ENCODE measurements at regions not wholly inside any gene's neighbourhood (a gene's known extent, or its start where the extent isn't known, plus 50 kb on each side); places are given as distances from the start of the nearest gene placed in this dataset.
A peak's percentile ranks its signal among the peaks of the same experiment; 100 is the strongest.
"Not testable (repeated sequence)": the region's sequence is repeated elsewhere in the genome, so short reads cannot be mapped to it uniquely, and the experiment has no call there.

DNA sequence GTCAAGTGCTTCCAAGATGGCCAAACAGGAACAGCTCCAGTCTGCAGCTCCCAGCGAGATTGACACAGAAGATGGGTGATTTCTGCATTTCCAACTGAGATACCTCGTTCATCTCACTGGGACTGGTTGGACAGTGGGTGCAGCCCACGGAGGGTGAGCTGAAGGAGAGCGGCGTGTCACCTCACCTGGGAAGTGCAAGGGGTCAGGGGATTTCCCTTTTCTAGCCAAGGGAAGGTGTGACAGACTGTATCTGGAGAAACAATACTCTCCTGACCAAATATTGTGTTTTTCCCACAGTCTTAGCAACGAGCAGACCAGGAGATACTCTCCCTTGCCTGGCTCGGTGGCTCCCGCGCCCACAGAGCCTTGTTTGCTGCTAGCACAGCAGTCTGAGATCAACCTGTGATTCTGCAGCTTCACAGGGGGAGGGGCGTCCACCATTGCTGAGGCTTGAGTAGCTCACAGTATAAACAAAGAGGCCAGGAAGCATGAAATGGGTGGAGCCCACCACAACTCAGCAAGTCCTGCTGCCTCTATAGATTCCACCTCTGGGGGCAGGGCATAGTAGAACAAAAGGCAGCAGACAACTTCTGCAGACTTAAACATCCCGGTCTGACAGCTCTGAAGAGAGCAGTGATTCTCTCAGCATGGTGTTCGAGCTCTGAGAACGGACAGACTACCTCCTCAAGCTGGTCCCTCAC, 293.5 kb upstream of the SUCLG2 start:
- DNase-seq (ENCODE audit: low spot score): no peak

DNA sequence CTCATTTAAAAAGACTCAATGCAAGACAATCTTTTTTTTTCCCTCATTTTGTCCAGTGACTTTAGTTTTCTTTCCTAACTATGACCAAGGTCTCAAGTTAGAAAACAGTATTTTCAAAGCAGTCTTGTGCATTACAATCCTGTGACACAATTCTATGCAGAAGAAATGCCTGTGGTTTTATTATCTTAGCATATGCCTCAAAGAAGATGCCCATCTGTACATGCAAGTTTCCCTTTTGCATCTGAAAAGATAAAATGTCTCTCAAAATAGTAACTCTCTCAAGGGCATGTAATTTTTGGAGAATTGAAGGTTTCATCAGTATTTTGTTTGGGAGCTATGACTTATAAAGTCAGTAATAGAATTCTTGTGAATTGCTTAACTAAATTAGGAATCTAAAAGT, 292.0 kb upstream of the SUCLG2 start:
- DNase-seq (ENCODE audit: low spot score): no peak

DNA sequence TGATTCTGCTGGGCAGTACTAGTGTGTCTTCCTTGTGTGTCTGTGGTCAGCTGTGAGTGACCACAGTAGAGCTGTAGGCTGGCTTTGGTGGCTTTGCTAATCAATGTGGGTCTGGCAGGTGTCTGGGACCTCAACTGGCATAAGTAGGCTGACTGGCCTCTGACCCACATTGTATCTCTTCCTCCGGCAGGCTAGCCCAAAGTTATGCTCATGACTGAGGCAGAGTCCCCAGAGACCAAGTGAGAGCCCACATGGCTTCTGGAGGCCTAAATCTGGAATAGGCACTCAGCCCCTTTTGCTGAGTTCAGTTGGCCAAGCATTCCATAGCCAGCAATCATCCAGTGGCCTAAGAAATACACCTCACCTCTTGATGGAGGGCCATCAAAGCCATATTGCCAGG, 289.1 kb upstream of the SUCLG2 start:
- no peak for DNase-seq (ENCODE audit: low spot score)

DNA sequence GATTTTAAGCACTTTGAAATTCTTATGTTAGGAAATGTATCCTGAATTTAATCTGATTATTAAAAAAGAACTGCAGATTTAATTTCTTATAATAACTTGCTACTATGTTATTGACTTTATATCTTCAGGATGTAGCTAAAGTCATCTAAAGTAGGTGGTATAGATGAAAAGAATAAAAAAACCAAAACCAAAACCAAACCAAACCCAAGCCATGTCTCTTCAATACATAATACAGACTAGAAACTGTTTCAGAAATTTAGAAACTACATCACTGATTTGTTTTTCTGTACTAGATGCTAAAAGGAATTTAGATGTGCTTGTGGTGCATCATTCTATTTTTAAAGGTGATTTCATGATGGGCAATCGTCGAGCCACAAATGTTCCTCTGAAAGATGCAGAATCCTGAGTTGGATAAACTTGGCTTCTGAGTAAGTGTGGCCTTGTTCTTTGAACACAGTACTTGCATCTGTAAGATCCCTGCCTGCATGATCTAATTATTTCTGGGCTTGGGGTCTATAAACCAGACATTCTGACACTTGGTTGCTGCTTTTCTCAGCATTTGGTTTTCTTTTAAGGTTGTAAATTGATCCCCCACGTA, 287.1 kb upstream of the SUCLG2 start:
- DNase-seq (ENCODE audit: low spot score): no peak

DNA sequence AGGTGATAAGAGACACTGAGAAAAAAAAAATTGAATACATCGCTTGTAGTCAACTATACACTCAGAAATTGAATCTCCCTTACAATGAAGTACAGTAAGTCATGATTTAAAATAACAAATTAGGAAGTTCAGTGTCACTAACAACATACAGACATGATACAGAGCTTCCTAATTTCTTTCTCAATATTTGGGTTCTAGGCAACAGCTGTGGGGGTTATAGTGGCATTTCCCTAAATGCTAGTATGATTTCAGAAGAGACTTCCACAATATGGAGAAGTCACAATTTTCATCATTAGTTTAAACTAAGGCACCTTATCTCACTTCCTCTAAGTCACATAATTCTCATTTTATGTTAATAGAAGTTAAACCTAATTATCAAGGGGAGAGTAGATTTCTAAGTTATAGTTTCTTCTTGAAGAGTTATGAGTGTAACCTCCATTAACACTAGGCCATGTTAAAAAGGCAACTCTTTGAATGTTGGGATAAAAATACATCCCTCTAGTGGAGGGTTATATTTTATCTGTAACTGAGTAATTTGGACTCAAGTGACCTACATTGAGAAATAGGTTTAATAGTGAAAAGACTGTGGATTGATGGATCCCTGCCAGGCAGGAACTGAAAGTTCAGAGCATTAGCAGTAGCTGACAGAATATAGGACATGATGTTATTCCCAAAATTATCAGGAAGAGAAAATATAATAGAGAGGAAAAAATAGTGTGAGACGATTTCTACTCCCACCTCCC, 286.0 kb upstream of the SUCLG2 start:
- DNase-seq (ENCODE audit: low spot score): peak; percentile 1

DNA sequence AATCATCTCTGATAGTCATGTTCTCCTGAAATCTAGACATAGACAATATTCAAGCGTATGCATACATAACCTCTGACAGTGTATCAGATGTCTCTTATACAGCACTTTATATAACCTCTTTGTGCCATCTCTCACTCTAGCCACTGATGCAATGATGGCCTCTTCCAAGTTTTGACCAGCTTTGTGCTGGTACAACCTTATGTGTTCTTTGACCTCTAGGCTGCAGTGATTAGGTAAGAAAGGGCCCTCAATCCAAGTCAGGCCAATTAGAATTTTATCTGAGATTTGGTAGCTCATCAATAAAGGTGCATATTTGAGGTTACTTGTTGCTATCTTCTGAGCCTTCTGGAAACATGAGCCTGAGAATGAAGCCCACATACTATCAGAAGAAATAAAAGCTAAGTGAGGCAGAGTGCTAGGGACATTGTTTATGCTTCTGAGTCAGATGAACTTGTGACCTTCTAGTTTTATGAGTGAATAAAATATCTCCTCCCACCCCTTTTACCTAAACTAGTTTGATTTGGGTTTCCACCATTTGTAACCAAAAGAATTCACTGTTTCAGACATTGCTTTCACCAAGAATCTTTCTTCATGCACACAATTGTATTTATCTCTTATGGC, 283.2 kb upstream of the SUCLG2 start:
- no peak for DNase-seq (ENCODE audit: low spot score)

DNA sequence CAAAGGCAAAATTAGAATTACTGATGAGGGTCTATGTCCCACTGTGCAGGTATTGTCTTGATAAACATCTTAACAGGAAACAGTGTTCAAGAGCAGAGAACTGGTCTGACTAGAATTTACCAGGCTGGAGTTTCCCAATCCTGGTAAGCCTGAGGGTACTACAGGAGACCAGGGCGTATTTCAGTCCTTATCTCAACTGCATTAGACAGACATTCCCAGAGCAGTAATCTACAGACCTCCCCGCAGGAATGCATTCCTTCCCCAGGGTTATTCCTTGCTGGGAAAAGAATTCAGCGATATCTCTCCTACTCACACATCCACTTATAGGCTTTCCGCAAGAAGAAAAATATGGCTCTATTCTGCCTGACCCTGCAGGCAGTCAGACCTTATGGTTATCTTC, 276.0 kb upstream of the SUCLG2 start:
- not testable (repeated sequence) for DNase-seq (ENCODE audit: low spot score)

DNA sequence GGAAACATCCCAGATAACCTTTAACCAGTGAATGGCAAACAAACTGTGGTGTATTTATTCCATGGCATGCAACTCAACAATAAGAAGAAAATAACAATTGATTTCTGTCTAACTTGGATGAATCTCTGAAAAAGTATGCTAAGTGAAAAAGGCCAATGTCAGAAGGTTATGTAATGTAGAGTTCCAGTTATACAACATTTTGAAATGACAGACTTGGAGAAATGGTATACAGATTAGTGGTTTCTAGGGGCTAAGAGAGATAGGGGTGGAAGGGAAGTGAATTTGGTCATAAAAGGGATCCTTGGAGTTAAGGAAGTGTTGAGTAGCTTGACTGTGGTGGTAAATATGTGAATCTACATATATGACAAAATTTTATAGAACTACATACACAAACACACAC, 269.4 kb upstream of the SUCLG2 start:
- DNase-seq (ENCODE audit: low spot score): no peak

DNA sequence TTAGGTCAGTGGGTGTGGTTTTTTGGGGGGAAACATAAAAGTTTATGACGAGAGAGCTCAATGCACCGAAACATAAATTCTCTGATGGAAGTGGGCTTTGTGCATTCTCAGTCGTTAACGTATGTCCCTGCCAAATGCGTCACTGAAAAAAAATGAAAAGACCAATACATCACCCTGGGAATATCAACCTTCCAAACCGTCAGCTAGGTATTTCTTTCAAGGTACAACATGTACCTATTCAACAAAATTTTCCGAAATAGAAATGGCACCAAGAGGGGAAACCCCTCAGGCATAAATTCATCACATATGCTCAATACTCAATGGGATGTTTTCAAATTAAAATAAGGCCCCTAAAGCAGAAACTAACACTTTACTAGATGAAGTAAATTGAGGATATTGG, 266.6 kb upstream of the SUCLG2 start:
- no peak for DNase-seq (ENCODE audit: low spot score)

DNA sequence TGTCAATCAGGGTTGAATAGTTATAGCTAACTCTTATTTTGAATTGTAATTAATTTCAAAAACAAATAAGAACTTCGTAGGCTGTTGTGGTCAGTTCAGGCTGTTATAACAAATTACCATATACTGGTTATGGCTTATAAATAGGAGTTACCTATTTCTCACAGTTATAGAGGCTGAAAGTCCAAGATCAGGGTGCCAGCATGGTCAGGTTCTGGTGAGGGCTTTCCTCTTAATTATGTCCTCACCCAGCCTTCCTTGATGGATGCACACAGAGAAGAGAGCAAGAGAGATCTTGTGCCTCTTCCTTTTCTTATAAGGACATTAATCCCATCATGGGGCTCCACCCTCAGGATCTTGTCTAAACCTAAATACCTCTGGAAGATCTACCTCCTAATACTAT, 265.9 kb upstream of the SUCLG2 start:
- DNase-seq (ENCODE audit: low spot score): no peak

DNA sequence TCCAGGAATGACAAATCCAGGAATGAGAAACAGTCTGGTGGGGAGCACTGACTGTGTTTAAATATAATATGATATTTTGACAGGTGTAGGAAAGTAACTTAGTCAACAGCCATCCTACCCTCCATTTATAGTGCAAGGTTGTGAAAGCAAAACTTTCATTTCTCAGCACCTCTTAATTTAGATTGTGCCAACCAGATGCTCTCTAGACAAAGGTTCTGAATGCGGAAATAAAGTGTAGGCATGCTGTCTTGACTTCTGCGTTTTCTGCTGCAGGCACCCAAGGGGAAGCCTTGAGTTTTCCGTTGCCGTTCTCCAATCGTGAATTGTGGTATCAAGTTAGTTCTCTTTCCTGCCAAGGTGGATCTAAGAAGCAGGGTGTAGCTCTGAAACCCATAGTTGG, 261.9 kb upstream of the SUCLG2 start:
- DNase-seq (ENCODE audit: low spot score): no peak

DNA sequence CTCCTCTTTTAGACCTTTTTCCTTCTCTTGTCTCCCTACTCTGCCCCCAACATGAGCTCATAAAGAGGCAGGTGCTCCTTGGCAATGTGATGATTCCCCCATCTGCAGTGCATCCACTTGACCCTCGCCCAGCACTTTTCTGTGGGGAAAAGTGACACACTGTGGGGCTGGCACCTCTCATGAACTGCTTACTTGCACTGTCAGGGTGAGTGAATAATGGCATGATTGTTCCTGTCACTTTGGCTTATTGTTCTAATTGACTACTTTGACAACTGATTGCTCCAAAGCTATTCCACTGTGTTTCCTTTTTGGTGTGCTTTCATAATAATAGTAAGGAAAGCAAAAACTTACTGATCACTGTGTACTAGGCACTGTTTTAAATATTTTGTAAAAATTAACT, 253.3 kb upstream of the SUCLG2 start:
- DNase-seq (ENCODE audit: low spot score): no peak

DNA sequence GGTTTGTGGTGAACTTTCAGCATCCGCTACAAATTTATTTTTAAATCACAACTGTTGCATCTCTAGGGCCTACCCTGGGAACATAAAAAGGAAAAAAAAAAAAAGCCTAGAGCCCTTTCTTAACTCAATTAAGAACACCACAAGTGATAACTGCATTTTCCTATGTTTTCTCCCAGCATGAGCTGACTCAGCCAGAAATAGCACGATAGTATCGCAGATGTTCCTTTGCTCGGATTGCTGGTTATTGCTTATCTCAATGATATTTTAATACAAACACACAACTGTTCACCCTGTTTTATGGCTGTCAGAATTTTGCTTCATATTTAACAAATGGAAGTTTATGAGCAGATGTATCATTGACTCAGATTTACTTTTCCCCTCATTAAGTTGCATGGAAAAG, 251.8 kb upstream of the SUCLG2 start:
- no peak for DNase-seq (ENCODE audit: low spot score)

DNA sequence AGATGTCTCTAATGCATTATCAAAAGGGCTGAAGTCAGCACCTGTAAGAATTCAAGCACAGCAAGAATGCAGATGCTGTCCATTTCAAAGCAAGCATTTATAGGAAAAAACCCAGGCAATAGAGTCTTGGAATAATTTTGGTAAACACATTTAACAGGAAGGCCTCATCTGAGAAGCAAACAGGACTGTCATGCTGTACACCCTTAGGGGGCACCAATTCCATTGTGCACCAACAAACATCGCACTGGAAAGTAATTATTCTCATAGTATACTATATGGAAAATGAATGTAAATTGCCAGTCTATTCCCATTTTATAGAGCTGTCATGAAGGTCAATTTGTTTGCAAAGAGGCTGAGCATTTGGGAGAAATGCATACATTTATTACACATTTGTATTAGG, 247.3 kb upstream of the SUCLG2 start:
- DNase-seq (ENCODE audit: low spot score): no peak

DNA sequence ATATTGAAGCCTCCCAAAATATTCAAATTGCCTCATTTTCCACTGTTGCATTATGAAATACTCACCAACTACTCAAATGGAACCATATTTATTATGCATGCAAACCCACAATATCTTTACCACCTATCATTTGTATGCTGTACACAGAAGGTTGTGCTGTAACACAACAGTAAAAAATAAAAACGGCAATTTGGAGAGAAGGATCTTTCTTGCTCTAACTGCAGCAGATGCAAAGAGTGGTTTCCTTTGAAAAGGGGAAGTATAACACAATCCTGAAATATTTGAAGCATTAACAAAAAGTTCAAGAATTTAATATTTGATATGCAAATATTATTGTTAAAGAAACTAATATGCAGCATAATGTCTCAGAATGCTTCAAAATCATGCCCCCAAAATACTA, 244.5 kb upstream of the SUCLG2 start:
- DNase-seq (ENCODE audit: low spot score): no peak

DNA sequence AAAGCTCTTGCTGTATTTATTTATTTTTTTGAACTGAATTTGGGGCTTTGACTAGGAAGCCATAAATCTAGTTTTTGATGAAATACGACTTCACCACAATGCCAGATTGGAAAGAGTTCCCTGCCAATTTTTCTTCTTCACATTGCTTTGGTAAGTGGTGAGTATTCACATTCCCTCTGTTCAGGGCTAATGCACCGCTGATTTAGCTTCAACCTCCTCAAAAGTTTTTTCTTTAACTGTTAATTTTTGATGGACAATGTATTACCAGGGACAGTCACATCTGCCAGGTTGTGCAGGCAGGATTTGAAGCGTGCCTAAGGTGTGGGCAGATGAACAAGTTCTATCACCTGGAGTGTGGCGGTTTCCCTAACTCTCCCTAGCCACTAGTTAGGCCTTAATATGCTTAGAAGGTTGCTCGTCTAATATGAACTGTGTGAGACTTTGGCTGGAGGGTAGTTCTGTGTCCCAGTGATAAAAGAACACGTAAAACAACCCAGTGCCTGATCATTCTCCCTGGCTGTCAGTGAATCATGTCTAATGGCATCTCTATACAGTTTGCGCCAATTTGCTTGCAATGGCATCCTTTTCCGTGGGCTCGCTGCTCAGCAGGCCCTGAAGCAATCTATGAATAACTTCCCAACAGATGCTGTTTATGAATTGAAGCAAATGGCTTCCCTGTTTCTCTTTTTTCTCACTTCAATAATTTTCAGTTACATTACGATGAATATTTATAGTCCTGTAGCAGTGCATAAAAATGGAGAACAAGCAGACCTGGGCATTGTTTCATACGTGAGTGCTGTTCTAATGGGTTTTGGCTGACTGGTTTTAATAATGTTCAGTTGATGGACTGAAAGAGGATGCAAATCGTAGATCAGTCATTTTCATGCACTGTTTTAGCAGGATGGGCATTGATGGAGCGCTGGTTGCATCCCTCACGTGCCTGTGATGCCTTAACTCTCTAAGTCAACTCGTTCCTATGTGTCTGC, 243.2 kb upstream of the SUCLG2 start:
- no peak for DNase-seq (ENCODE audit: low spot score)

DNA sequence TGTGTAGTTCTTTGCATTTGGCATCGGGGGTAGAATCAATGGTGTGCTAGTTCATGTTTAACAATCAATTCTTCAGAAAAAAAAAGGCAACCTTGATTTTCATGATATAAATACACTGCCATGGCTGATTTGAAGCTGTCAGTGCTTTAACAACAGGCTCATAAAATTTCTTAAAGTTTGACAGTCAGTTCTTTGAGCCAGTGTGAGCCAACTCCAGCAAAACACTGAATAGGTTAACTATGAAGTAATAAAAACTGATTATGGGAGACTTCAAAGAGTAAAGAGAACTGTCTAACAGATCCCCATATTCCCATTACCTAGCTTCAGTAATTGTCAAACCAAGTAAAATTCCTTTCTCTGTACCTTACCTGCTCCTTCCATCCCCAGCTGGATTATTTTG, 241.7 kb upstream of the SUCLG2 start:
- DNase-seq (ENCODE audit: low spot score): no peak

DNA sequence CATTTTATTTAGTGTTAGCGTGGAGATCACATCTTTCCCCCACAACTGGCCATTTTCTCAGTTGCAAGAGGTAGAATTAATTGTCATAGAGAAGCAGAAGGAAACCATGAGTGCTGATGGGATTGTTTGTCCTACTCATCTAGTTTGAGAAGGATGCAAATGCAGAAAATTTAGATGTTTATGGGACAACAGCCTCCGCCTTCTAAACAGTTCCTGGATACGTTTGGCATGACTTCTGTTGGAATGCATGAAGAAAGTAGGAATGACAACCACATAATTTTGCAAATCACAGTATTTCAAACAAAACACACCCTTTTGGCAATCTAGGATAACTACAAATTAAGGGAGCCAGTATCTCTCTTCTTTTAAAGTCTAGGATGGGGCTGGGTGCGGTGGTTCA, 240.1 kb upstream of the SUCLG2 start:
- DNase-seq (ENCODE audit: low spot score): no peak

DNA sequence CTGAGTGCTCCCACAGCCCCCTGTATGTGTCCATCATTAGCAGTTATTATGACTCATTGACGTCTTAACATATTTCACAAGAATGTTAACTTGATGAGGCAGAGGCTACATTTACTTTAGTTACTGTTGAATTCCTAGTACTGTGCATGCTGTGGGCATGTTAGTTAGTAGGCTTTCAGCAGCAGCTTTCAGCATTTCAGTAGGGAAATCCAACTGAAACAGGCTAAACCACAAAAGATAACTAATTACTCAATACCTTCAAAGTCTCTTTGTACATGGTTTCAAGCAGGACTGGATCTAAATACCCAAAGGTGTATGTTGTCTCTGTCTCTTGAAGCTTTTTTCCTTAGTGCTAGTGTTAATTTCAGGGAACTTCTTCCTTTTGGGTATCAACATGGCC, 229.9 kb upstream of the SUCLG2 start:
- no peak for DNase-seq (ENCODE audit: low spot score)

DNA sequence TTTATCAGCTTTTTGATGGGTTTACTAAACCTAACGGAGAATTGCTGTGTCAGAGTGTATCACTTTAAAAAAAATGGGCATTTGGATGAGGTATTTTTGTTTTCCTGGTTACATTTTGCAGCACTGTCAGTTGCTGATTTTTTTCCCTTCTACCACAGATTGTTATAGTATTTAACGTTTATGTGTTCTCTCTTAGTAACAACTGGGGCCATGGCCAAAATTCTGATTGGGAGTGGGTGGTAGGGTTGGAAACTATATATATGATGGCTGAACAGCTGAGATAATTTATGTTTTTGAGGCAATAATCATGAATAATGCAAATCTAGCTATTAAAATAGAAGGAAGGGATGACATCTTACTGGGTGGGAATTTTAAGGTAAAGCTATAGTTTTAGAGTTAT, 229.4 kb upstream of the SUCLG2 start:
- DNase-seq (ENCODE audit: low spot score): no peak

DNA sequence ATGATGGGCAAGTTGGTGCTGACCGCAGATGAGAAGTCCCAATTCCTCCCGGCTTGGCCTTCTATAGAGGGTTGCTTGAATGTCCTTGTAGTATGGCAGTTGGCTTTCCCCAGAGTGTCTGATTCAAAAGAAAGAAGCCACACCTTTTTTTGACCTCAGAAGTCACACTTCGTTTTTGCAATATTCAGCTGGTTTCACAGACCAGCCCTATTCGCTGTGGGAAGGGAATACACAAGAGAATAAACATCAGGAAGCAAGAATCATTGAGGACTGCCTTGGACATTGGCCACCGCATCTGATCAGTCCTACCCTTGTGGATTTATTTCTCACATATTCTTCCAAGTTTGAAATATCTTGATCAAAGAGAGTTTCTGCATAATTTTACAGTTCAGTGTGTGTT, 228.6 kb upstream of the SUCLG2 start:
- DNase-seq (ENCODE audit: low spot score): no peak

DNA sequence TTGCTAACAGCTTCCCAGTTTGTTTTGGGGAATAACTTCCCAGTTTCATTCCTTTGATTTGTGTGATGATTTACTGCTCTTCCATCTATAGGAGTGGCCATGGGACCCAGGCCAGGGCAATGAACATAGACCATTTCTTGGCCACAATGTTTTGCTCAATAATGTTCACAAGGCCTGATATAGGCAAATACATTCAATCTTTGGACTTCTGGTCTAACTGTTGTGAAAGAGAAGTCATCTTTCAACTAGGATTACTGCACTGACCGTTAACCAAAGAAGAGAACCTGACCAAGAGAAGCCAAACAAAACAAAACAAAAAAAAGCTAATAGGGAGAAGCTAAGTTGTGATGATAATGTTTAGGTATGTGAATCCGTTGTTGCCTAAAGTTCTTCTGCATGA, 221.8 kb upstream of the SUCLG2 start:
- no peak for DNase-seq (ENCODE audit: low spot score)

All from NAMALWA (cell line).